CD4-positive, alpha-beta T cell treated with Interleukin-10 for 1 hour (primary cell): ENCODE measurements at regions not wholly inside any gene's neighbourhood (a gene's known extent, or its start where the extent isn't known, plus 50 kb on each side); places are given as distances from the start of the nearest gene placed in this dataset.
"Not testable (repeated sequence)": the region's sequence is repeated elsewhere in the genome, so short reads cannot be mapped to it uniquely, and the experiment has no call there.

Source experiments
- DNase-seq: peaks from one replicate; pipeline ENCODE4 v3.0.0-alpha.2; 2020

DNA sequence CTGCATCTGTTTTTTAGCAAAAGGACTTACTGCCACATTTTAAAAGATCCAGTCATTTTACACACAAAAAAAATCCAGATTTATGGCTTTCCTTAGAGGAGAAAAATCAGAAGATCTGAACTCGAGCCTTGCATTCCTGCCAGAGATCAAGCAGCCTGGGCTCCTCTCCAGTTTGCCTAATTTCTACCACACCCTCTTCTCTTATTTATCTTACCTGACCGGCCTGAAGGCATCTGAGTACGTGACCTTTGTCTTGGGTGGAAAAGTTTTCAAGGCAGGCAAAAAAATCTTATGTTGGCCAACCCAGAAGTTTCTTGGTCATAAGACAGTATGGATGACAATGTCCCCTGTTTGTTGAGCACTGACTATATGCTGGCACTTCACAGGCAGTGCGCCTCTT is 60.3 kb downstream of the CHRD start:
- no peak for DNase-seq

DNA sequence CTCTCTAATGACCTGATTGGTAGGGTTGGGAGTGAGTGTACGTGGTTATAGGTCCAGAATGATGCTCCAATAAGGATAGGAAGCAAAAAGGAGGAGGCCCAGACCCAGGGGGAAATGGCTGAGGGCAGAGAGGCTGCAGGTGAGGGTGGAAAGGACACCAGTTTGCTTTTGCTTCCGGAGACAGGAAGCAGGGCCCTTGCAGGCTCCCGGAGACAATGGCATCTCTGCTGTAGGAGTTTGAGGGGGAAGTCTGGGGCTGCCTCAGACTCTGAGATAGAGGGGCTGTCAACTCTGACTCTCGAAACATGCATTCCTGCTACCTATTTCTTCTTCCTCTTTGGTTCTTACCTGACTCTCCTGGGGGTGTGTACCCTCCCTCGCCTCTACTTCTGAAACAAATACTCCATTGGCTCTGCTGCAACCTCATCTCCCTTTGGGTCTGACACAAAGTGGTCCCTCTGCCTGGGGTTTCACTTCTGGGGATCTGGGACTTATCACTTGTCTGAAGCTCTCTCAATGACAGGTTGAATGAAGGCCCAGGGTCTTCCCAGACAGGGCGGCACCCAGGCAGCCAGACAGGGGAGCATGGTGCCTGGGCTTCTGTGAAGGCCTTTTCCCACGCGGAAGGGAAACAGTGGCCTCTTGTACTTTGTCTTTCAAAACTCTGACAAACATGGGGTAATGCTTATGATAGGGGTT is 61.5 kb downstream of the CHRD start:
- no peak for DNase-seq

DNA sequence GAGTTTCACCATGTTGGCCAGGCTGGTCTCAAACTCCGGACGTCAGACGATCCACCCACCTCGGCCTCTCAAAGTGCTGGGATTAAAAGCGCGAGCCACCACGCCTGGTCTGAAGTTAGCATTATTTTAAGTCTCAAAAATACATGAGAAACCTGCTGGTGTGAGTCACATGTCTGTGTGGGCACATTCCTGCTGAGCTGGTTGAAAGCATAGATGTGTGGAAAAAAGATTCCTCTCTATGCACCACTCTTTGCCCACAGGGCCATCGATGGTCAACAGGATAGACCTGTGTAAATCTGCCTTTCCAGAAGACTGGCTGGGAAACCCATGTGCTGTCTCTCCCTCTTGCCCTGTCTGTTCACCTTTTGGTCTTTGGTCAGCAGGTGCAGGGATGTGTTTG is 63.5 kb downstream of the CHRD start:
- no peak for DNase-seq

DNA sequence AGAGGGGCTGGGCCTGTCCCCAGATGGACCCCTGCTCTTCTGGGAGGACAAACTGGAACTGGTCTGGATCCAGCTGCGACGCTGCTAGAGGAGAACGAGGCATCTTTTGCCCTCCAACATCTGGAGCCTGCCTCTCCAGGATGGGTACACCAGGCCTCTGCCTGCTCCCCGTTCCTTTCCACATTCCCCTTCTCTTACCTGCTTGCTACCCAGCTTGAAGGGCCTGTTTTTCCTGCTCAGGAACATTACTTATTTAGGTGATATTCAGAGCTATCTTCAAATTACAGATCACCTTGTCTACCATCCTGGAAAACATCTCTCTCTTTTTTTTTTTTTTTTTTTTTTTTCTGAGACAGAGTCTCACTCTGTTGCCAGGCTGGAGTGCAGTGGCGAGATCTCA is 64.0 kb downstream of the CHRD start:
- no peak for DNase-seq

DNA sequence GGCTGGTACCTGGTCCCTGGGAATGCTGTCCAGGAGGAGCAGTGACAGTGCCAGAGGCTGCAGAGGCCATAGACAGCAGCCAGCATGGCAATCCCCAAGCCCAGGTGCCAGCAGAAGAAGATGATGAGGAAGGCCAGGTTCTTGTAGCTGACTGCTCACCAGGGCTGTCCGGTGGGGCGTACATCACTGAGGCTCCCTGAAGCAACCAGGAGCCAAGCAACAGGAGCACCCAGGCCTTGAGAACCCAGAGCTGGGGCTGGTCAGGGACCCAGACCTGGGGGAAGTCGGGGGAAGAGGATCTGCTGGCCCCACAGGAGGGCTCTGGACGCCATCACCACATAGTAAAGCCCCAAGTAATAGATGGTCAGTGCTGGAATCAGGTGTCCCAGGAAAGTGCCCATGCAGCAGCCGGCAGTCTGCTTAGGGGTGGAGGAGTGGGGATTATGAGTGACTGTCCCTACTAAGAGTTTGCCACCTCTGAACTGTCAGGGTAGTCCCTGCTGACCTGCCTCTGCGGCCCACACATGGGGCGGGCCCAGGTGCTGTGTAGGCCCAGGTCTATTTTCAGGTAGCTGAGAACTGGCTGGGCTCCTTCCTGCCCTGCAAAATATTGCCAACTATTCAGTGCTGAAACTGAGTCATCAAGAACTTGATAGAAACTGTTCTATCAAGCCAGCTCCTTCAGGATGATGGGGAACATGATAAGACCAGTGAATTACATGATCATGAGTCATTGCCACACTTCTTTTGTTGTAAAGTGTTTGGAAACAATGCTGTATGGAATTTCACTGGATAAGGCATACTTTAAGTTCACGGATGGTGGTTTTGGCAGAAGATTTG is 68.7 kb downstream of the CHRD start:
- no peak for DNase-seq

DNA sequence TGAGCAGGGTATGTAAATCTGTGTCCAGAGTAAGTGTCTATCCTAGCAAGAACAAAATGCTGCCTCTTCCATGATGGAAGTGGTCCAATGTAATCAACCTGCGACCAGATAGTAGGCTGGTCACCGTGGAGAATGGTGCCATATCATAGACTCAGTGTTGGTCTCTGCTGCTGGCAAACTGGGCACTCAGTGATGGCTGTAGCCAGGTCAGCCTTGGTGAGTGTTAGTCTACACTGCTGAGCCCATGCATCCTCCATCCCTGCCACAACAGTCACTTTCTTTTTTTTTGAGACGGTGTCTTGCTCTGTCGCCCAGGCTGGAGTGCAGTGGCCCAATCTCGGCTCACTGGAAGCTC is 69.3 kb downstream of the CHRD start:
- no peak for DNase-seq

DNA sequence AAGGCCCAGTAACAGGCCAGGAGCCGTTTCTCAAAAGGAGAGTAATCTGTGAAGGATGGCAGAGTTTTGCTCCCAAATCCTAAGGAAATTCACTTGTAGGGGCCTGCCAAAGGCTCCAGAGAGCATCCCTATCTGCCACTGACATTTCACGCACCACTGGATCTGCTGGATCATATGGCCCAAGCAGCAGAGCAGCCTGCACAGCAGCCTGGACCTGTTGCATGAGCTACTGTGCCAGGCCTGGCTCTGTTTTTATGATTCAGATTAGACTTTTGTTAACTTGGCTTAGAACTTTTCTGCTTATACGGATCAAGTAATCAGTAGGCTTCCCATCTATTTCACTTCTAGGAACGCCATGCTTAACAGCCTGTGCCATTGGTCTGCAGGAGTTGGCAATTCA is 70.7 kb downstream of the CHRD start:
- DNase-seq = no peak

DNA sequence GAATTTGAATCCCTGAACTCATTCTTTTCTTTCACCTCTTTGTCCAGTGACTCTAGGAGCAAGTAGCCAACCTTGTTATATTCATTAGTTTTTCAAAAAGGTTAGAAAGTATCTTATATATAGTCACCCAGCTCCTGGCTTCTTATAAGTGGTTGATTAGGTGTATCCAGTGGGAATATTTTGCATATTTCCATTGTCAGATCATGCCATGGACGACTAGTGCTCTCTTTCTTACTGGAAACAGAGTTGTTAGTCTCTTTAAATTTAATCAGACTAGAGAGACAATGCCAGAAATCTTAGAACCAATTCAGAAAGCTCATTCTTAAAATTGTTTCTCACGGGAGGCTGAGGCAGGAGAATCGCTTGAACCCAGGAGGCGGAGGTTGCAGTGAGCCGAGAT is 73.4 kb downstream of the CHRD start:
- no peak for DNase-seq

DNA sequence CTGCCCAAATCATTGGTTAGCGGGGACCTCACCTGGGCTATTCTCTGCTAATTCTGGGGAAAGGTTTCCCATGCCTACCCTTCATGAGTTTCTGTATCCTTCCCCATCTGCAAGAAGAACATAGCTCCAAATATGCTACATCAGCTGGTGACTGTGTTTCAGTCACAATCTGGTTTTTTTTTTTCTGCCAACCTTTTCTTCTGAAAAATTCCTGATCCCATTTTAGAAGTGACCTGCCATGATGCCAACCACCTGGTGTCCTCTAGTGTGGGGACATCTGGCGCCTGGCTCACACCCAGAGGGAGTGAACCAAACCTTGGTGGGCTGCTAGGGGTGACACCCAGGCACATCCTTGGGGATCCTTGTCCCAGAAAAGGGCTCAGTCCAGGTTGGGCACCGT is 76.1 kb downstream of the CHRD start:
- DNase-seq = no peak

DNA sequence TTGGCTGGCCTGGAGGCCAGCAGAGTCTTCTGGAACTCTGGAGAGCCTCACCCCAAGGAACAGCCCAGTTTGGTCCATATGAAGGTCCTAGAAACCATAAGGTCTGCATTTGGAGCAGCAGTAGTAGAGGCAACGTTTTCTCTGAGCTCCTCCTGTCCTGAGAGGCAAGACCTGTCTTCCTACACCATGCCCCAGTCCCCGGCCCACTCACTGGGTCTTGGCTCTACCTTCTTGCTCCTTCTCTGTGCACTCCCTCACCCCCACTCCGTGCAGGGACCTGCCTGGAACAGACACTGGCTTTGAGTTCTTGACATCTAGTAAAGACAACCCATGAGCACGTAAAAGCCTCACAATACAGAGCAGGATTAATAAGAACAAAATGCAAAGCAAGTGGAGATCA is 76.6 kb downstream of the CHRD start:
- DNase-seq = no peak

DNA sequence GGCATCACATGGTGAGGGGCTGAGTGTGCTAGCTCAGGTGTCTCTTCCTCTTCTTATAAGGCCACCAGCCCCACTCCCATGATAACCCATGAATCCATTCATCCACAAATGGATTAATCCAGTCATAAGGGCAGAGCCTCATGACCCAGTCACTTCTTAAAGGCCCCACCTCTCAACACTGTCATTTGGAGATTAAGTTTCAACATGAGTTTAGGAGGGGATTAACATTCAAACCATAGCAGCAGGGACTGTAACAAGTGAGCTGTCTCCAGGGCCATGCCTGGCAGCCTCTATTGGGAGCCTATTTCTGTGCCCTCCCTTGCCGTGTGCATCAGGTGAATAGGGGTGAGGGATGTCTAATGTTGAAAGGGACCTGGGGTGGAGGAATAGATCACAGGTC is 77.5 kb downstream of the CHRD start:
- no peak for DNase-seq

DNA sequence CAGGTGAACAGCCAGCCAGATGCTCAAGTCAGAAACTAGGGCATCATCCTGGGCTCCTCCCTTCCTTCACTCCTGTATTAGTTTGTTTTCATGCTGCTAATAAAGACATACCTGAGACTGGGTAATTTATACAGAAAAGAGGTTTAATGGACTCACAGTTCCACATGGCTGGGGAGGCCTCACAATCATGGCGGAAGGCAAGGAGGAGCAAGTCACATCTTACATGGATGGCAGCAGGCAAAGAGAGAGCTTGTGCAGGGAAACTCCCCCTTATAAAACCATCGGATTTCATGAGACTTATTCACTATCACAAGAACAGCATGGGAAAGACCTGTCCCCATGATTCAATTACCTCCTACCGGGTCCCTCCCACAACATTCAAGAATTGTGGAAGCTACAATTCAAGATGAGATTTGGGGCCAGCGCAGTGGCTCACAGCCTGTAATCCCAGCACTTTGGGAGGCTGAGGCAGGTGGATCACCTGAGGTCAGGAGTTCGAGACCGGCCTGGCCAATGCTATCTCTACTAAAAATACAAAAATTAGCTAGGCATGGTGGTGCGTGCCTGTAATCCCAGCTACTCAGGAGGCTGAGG is 78.0 kb downstream of the CHRD start:
- DNase-seq = not testable (repeated sequence)

DNA sequence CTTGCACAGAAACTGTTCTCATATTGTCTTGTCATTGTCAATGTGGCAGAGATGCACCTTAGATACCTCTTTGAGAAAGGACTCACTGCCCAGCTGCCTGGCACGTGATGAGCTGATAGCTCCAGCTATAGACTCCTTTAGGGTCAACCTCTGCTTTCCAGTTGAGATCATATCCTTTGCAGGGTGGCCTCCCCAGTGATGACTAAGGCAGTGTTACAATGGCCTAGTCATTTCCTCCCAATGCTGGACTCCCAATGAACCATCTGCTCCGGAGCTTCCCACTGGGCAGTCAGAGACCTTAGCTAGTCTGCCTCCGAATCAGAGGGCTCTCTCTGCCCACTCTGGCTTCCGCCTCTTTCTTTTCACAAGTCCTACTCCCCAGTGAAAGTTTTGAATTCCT is 79.5 kb downstream of the CHRD start:
- DNase-seq = no peak

DNA sequence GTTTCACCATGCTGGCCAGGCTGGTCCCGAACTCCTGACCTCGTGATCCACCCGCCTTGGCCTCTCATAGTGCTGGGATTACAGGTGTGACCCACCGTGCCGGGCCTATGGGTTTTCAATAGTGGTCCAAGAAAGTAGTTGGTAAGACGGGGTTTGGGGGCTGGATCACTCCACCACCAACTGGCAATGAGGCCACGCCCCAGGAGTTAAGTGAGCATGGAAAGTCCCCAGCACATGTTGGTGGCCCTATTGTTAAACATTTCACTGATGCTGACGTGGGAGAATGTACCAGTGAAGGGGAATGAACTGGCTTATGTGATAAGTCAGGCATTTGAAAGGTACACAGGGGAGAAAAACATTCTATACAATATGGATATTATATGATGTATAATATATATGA is 80.4 kb downstream of the CHRD start:
- no peak for DNase-seq

DNA sequence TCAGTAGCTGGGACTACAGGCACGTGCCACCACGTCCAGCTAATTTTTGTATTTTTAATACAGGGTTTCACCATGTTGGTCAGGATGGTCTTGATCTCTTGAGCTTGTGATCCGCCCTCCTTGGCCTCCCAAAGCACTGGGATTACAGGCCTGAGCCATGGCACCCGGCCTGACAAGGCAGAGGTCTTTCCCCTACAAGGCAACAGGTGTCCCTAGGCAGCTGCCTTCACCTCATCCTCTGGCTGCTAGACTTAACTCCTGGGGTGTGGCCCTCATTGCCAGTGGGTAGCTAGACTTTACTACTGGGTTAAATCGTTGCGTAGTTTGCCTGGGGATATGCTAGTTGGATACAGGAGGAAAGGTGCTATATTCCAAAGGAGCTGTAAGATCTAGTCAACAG is 81.4 kb downstream of the CHRD start:
- DNase-seq = no peak

DNA sequence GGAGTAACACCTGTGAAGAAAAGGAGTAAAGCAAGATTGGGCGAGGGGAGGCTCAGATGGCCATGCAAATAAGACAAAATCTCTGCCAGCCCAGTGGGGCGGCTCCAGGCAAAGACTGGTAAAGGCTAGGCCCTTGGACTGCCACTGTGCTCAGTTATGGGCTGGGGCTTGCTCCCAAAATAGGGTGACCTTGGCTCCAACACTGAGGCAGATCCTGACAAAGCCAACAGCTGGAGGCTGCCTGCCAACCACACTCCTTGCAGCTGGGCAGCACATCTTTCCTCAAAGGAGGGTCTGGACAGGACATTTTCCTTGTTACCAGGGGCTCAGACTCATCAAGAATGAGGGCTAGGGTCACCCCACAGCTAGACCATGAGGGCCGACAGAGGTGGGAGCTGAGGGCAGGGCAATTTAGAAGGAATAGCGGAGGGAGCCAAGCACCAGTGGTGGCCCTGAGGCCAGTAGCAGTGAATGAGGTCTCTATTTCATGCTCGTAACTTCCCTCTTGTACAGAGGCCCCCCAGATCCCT is 86.1 kb downstream of the CHRD start:
- DNase-seq = no peak

DNA sequence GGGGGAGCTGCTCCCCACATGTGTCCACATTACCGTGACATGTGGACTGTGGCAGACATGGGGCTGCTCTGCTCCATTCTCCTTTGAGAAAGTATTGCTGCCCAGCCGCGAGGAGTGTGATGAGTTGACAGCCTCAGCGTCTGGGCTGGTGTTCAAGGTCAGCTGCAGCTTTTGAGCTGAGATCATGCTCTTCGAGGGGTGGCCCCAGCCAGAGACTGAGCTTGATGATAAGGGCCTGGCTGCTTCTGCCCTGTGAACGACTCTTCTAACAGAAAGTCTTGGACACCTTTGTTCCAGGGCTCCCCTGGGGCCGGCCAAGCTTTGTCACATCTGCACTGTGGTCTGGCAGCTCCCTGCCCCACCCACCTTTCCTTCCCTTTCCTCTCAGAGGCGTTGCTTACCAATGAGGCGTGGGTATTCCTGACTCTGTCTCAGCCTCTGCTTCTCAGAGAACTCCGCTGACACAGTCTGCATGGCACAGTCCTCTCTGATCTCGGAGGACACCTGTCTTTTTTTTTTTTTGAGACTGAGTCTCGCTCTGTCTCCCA is 86.6 kb downstream of the CHRD start:
- no peak for DNase-seq

DNA sequence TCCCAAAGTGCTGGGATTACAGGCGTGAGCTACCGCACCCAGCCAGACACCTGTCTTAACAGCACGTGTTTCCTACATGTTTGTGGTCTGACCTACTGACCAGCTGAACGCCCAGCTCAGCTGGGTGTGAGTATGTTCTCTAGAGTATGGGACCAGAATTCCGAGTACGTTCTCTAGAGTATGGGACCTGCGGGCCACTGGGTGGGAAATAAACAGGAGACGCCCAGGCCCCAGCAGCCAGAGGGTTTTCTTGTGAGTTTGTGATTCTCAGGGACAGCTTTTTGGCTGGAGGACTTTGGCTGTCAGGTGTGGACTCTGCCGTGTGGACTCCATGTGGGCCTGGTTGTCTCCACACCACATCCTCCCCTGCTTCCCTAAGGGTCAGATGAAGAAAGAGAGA is 87.3 kb downstream of the CHRD start:
- no peak for DNase-seq

DNA sequence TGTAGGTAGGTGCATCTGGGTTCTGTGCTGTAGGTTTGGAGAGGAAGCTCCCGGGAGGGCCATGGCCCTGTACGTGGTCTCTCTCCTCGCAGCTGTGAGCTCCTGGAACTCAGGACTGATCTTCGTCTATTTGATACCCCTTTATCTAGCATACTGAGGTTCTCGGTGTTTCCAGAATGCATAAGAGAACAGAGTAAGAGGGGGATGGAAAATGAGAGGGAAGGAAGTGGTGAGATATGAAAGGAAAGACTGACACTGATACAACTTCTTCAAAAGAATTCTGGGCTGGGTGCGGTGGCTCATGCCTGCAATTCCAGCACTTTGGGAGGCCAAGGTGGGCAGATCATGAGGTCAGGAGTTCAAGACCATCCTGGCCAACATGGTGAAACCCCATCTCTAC is 90.7 kb downstream of the CHRD start:
- DNase-seq = no peak

DNA sequence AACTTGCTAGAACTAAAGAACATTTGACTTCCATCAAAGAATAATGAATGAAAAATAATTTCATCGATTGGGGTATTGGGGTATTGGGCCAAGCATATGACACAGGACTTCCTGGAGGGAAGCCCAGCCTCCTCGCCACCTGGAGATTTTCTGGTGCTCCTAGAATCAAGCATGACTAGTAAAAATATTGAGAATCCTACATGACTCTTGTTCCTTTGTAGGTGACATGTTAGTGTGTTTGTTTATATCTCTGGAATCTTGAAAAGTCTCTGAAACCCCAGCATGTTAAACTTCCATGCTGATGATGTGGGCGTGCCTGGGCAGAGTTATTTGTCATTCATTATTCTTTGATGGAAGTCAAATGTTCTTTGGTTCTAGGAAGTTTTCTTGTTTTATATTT is 90.1 kb upstream of the EPHB3 start:
- no peak for DNase-seq

DNA sequence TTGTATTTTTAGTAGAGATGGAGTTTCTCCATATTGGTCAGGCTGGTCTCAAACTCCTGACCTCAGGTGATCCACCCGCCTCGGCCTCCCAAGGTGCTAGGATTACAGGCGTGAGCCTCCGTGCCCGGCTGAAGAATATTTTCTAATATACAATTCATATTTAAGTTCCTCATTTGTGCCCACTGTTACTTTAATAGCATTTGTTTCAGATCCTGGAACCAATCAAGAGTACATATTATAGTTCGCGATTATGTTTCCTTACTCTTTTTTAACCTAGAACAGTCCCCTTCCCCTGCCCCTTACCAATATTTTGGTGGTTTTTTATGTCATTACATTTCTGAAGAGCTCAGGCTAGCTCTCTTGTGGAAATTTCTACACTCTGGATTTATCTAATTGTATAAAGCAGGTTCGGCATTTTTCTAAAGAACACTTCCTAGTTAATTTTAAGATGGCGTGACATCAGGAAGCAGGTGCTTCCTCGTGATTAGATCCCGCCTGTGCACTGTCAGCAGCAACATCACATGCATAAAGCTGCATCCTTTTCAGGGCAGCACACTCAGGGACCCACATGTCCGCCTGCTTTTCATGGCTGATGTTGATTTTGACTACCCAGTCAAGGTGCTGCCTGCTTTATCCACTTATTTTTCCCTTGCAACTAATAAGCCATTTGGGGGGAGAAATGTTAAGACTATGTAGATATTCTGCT is 88.7 kb upstream of the EPHB3 start:
- DNase-seq = peak; percentile 1

DNA sequence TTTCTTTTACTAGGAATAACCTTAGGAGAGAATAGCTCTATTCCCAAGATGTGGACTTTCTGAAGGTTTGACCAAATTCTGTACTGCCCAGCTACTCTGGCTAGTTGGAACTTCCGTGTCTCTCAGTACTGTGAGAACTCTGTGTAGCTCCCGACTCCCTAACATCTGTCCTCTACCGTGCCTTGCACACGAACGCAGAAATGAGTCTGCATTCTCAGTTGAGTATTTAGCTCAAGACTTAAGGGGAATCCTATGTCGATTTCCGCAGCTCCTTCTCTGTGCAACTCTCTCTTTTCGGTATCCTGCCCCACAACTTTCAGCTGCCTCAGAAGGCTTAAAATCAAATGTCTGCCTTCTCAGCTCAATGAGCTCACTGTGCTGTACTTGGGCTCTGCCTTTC is 86.7 kb upstream of the EPHB3 start:
- DNase-seq = no peak

DNA sequence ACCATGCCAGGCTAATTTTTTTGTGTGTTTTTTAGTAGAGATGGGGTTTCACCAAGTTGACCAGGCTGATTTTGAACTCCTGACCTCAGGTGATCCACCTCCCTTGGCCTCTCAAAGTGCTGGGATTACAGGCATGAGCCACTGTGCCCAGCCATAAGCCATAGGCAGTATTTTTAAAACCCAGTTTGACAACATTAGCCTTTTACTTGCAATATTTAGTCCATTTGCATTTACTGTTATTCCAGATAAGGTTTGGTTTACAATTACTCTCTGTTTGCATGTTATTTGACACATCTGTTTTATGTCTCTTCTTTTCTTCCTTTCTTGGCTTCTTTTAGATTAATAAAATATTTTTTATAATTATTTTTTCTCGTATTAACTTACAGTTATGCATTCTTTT is 83.6 kb upstream of the EPHB3 start:
- no peak for DNase-seq
